ENCODE measurements at regions not wholly inside any gene's neighbourhood (a gene's known extent, or its start where the extent isn't known, plus 50 kb on each side); places are given as distances from the start of the nearest gene placed in this dataset.
"Not testable (repeated sequence)": the region's sequence is repeated elsewhere in the genome, so short reads cannot be mapped to it uniquely, and the experiment has no call there.

DNA sequence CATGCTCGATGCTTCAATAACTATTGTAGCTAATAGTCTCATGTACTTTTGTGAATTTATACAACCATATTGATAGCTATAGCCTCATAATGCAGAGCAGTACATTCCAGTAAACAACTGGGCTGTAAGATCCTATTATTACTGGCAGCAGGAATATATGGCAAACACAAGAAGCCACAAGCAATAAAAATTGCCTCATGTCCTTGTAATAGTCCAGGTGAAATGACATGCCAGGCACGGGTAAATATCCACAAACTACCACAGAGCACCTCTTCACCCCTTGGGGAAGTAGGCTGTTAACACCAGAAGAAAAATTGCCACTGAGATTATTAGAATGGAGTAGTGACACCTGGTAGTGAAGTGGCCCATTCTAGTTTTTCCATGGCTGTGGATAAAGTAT is 158.3 kb downstream of the MTX2 start:
- Mint-ChIP-seq H3K4me1 (ENCODE audit: low read depth, unreplicated experiment) (peaks cover 7% of the 10 kb centered on the region), H3K4me3 (ENCODE audit: low read depth, unreplicated experiment) (no peak overlapping the region), H3K27ac (ENCODE audit: unreplicated experiment) (no peak overlapping the region), H3K9me3 (ENCODE audit: low read depth, unreplicated experiment) (no peaks in the 10 kb centered on the region), H3K36me3 (ENCODE audit: insufficient read depth, unreplicated experiment) (no peaks in the 10 kb centered on the region), H3K27me3 (ENCODE audit: unreplicated experiment) (no peaks in the 10 kb centered on the region)
- DNase-seq: no peak
- BruUV-seq (replicated peaks): no TSS peak
- CTCF ChIA-PET: interaction anchor here (0.9 kb wide), 1 partner anchor 11 kb away, joined by 3 read pairs; no protein-coding TSS in a partner anchor
- intact Hi-C loops (cut with micrococcal nuclease; ENCODE audit: unreplicated experiment): no loop called here
- TF ChIP-seq, protein P1, sequence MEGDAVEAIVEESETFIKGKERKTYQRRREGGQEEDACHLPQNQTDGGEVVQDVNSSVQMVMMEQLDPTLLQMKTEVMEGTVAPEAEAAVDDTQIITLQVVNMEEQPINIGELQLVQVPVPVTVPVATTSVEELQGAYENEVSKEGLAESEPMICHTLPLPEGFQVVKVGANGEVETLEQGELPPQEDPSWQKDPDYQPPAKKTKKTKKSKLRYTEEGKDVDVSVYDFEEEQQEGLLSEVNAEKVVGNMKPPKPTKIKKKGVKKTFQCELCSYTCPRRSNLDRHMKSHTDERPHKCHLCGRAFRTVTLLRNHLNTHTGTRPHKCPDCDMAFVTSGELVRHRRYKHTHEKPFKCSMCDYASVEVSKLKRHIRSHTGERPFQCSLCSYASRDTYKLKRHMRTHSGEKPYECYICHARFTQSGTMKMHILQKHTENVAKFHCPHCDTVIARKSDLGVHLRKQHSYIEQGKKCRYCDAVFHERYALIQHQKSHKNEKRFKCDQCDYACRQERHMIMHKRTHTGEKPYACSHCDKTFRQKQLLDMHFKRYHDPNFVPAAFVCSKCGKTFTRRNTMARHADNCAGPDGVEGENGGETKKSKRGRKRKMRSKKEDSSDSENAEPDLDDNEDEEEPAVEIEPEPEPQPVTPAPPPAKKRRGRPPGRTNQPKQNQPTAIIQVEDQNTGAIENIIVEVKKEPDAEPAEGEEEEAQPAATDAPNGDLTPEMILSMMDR (IDR thresholded peaks at IDR 0.05; ENCODE audit: unreplicated experiment): no peak

DNA sequence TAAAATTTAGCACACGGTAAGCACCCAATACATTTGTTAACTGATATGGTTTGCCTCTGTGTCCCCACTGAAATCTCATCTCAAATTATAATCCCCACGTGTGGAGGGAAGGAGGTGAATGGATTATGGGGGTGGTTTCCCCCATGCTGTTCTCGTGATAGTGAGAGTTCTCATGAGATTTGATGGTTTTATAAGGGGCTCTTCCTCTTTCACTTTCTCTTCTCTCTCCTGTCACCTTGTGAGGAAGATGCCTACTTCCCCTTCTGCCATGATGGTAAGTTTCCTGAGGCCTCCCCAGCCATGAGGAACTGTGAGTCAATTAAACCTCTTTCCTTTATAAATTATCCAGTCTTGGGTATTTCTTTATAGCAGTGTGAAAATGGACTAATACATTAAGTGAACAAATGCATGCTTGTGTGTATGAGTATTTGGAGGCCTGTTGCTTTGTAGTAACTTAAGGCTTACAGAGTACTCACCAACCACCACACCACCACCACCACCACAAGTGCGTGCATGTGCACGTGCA is 159.8 kb downstream of the MTX2 start:
- H3K27ac Mint-ChIP-seq (ENCODE audit: unreplicated experiment); H3K27me3 Mint-ChIP-seq (ENCODE audit: unreplicated experiment); BruUV-seq (replicated peaks); H3K4me3 Mint-ChIP-seq (ENCODE audit: low read depth, unreplicated experiment); CTCF ChIA-PET; H3K4me1 Mint-ChIP-seq (ENCODE audit: low read depth, unreplicated experiment); DNase-seq; intact Hi-C loops (cut with micrococcal nuclease; ENCODE audit: unreplicated experiment); H3K36me3 Mint-ChIP-seq (ENCODE audit: insufficient read depth, unreplicated experiment); H3K9me3 Mint-ChIP-seq (ENCODE audit: low read depth, unreplicated experiment): not testable (repeated sequence)

DNA sequence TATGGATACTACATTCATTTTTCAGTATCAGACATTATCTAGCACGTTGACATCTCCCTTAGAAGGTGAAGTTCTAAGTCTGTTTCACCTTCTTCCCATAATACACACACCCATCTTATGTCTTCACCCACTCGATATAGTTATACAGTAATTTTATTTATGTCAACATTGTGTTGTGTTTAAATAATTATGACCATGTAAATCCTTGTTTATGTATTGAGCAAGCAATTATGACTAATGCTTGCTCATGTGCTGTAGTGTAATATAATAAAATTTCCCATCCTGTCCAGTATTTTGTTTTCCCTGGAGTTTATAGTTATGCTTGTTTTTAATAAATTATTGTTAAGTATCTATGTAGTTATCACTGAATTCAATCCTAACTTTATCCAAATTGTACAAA is 163.2 kb downstream of the MTX2 start:
- H3K27me3 Mint-ChIP-seq (ENCODE audit: unreplicated experiment): no peaks in the 10 kb centered on the region
- BruUV-seq (replicated peaks): no TSS peak
- intact Hi-C loops (cut with micrococcal nuclease; ENCODE audit: unreplicated experiment): no loop called here
- no peak overlapping the region for H3K4me3 Mint-ChIP-seq (ENCODE audit: low read depth, unreplicated experiment)
- CTCF ChIA-PET: no interaction called here
- H3K36me3 Mint-ChIP-seq (ENCODE audit: insufficient read depth, unreplicated experiment): no peaks in the 10 kb centered on the region
- peaks cover 4% of the 10 kb centered on the region for H3K9me3 Mint-ChIP-seq (ENCODE audit: low read depth, unreplicated experiment)
- no peak overlapping the region for H3K27ac Mint-ChIP-seq (ENCODE audit: unreplicated experiment)
- DNase-seq: no peak
- TF ChIP-seq, protein P1 (IDR thresholded peaks at IDR 0.05; ENCODE audit: unreplicated experiment): no peak
- peaks cover 7% of the 10 kb centered on the region for H3K4me1 Mint-ChIP-seq (ENCODE audit: low read depth, unreplicated experiment)

DNA sequence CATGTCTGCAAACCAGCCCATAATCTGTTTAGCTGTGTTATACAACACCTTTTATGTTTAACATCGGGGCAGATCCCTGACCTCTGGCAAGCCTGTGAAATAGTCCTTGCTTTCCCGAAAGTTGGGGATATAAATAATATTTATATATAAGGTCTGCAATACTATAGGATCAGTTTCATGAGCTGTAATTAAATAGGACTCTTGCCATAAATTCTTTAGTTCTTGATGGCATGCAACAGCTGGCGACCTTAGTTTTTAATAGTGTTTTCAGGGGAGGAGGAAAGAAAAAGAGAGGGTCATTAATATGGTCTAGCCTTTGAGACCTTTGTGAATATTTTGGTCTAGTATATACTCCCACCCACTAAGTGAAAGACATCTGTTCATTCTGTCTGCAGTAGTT is 166.5 kb downstream of the MTX2 start:
- intact Hi-C loops (cut with micrococcal nuclease; ENCODE audit: unreplicated experiment): no loop called here
- H3K4me1 Mint-ChIP-seq (ENCODE audit: low read depth, unreplicated experiment): no peaks in the 10 kb centered on the region
- CTCF ChIA-PET: no interaction called here
- TF ChIP-seq, protein P1 (IDR thresholded peaks at IDR 0.05; ENCODE audit: unreplicated experiment): no peak
- peaks cover 4% of the 10 kb centered on the region for H3K9me3 Mint-ChIP-seq (ENCODE audit: low read depth, unreplicated experiment)
- H3K27me3 Mint-ChIP-seq (ENCODE audit: unreplicated experiment): no peaks in the 10 kb centered on the region
- H3K36me3 Mint-ChIP-seq (ENCODE audit: insufficient read depth, unreplicated experiment): no peaks in the 10 kb centered on the region
- no peak for DNase-seq
- H3K27ac Mint-ChIP-seq (ENCODE audit: unreplicated experiment): no peak overlapping the region
- H3K4me3 Mint-ChIP-seq (ENCODE audit: low read depth, unreplicated experiment): no peak overlapping the region
- BruUV-seq (replicated peaks): no TSS peak

DNA sequence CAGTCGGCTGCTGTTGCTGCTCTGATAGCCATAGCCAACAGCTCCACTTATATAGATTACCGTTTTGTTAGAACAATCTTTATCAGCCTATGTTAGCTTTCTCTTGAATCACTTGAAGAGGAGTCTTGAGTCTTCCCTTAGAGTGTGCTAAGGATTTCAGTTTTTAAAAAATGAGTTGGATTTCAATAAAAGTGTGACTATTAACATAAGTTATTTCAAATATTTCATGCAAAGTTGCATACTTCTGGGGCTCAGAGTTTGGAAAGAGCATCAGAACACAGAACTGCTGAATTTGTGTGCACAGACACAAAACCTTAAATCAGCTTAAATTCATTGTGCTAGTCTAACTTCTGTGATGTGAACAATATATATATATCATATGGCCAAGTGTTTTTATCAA is 174.7 kb downstream of the MTX2 start:
- no peak for DNase-seq
- intact Hi-C loops (cut with micrococcal nuclease; ENCODE audit: unreplicated experiment): no loop called here
- no peak overlapping the region for H3K27ac Mint-ChIP-seq (ENCODE audit: unreplicated experiment)
- BruUV-seq (replicated peaks): no TSS peak
- peaks cover 4% of the 10 kb centered on the region for H3K9me3 Mint-ChIP-seq (ENCODE audit: low read depth, unreplicated experiment)
- H3K36me3 Mint-ChIP-seq (ENCODE audit: insufficient read depth, unreplicated experiment): no peaks in the 10 kb centered on the region
- TF ChIP-seq, protein P1 (IDR thresholded peaks at IDR 0.05; ENCODE audit: unreplicated experiment): no peak
- peaks cover 17% of the 10 kb centered on the region for H3K4me1 Mint-ChIP-seq (ENCODE audit: low read depth, unreplicated experiment)
- no peak overlapping the region for H3K4me3 Mint-ChIP-seq (ENCODE audit: low read depth, unreplicated experiment)
- no peaks in the 10 kb centered on the region for H3K27me3 Mint-ChIP-seq (ENCODE audit: unreplicated experiment)
- CTCF ChIA-PET: no interaction called here

All from Calu3 (cell line).